Gastroesophageal sphincter (tissue), 3 donors: ENCODE measurements at regions not wholly inside any gene's neighbourhood (a gene's known extent, or its start where the extent isn't known, plus 50 kb on each side); places are given as distances from the start of the nearest gene placed in this dataset.
"Not testable (repeated sequence)": the region's sequence is repeated elsewhere in the genome, so short reads cannot be mapped to it uniquely, and the experiment has no call there.

Experiments
- CTCF ChIP-seq, 4 experiments: fragments of 200-600 bp in 2 of 4; fragments of 450-650 bp in 2 of 4; sonication (generic) in 1 of 4; IDR thresholded peaks; one replicate each; pipeline ENCODE4 v1.5.1; 2017 to 2019; ENCODE audit warnings: antibody characterized with exemption in 4 of 4, mild to moderate bottlenecking in 2 of 4, moderate library complexity in 2 of 4
- EP300 ChIP-seq: sonication (generic); formaldehyde crosslinking; IDR thresholded peaks from one replicate; pipeline ENCODE4 v1.6.1; 2017; ENCODE audit warnings: antibody characterized with exemption, mild to moderate bottlenecking
- POLR2A ChIP-seq, 2 donors: fragments of 450-650 bp; IDR thresholded peaks; one replicate each; pipeline ENCODE4 v1.6.1; 2017; ENCODE audit warnings: antibody characterized with exemption in 2 of 2, mild to moderate bottlenecking in 2 of 2, moderate library complexity in 1 of 2

GRCh38 chr21:9028624-9029431, 1492.6 kb upstream of the TPTE start:
- not testable (repeated sequence) for TF ChIP-seq POLR2A (IDR thresholded peaks at IDR 0.05); CTCF (IDR thresholded peaks at IDR 0.05); EP300
